Stimulated activated CD4-positive, alpha-beta T cell treated with anti-CD3 and anti-CD28 coated beads, Interleukin-4, amount 100 ng/mL, for 48 hours (primary cell): ENCODE measurements at regions not wholly inside any gene's neighbourhood (a gene's known extent, or its start where the extent isn't known, plus 50 kb on each side); places are given as distances from the start of the nearest gene placed in this dataset.

Experiments
- DNase-seq, 2 donors: peaks; one replicate each; pipeline ENCODE4 v3.0.0-alpha.2; 2020; ENCODE audit warnings: low read depth in 2 of 2

- DNase-seq = no peak
Measured at GRCh38 chr10:4345877-4346646, 479.9 kb upstream of the AKR1E2 start.

GRCh38 chr10:4344492-4344994 lies 481.5 kb upstream of the AKR1E2 start:
- peak; percentile 24 to 33 for DNase-seq

- DNase-seq = no peak
Measured at GRCh38 chr10:4343873-4344272, 482.1 kb upstream of the AKR1E2 start.

- DNase-seq = no peak
Measured at GRCh38 chr10:4343091-4343490, 482.9 kb upstream of the AKR1E2 start.

GRCh38 chr10:4338768-4339167 lies 487.2 kb upstream of the AKR1E2 start:
- DNase-seq = no peak

GRCh38 chr10:4337563-4337962 lies 488.4 kb upstream of the AKR1E2 start:
- DNase-seq = no peak

- no peak for DNase-seq
Measured at GRCh38 chr10:4334871-4335270, 491.1 kb upstream of the AKR1E2 start.

GRCh38 chr10:4334015-4334414 lies 492.0 kb upstream of the AKR1E2 start:
- DNase-seq = no peak

GRCh38 chr10:4333459-4333894 lies 492.5 kb upstream of the AKR1E2 start:
- DNase-seq = no peak

GRCh38 chr10:4332764-4333458 lies 493.1 kb upstream of the AKR1E2 start:
- no peak for DNase-seq

- no peak for DNase-seq
Measured at GRCh38 chr10:4331150-4331549, 494.9 kb upstream of the AKR1E2 start.

- DNase-seq = no peak
Measured at GRCh38 chr10:4330636-4331035, 495.4 kb upstream of the AKR1E2 start.

GRCh38 chr10:4329225-4329624 lies 496.8 kb upstream of the AKR1E2 start:
- DNase-seq = no peak

GRCh38 chr10:4326647-4327046 lies 499.4 kb upstream of the AKR1E2 start:
- DNase-seq = no peak

- no peak for DNase-seq
Measured at GRCh38 chr10:4319870-4320367, 506.1 kb upstream of the AKR1E2 start.

- no peak for DNase-seq
Measured at GRCh38 chr10:4316161-4316810, 509.7 kb upstream of the AKR1E2 start.

- no peak for DNase-seq
Measured at GRCh38 chr10:4315551-4315950, 510.5 kb upstream of the AKR1E2 start.

GRCh38 chr10:4313051-4313450 lies 513.0 kb upstream of the AKR1E2 start:
- no peak for DNase-seq

GRCh38 chr10:4312051-4312835 lies 513.8 kb upstream of the AKR1E2 start:
- no peak for DNase-seq

GRCh38 chr10:4310172-4310571 lies 515.8 kb upstream of the AKR1E2 start:
- DNase-seq = no peak

- DNase-seq = no peak
Measured at GRCh38 chr10:4307910-4308309, 518.1 kb upstream of the AKR1E2 start.

- DNase-seq = no peak
Measured at GRCh38 chr10:4306871-4307270, 519.1 kb upstream of the AKR1E2 start.
